Prostate gland (tissue), 2 donors: ENCODE measurements at regions not wholly inside any gene's neighbourhood (a gene's known extent, or its start where the extent isn't known, plus 50 kb on each side); places are given as distances from the start of the nearest gene placed in this dataset.

Experiments
- DNase-seq: peaks from one replicate; pipeline ENCODE4 v3.0.0-alpha.2; 2019; ENCODE audit warnings: low spot score
- H3K27ac ChIP-seq, 2 donors: fragments of 200-600 bp; sonication (generic); 2 replicates each; pipeline ENCODE4 v1.5.1; 2017 to 2019
- H3K27me3 ChIP-seq: fragments of 200-600 bp; sonication (generic); replicated peaks from 2 replicates; pipeline ENCODE4 v1.5.1; 2019; ENCODE audit not compliant: insufficient read depth
- H3K36me3 ChIP-seq, 2 donors: fragments of 200-600 bp; sonication (generic); 1 replicate in 1 of 2; 2 replicates in 1 of 2; pipeline versions ENCODE4 v1.5.1 to v1.8.1; 2017 to 2019
- H3K4me1 ChIP-seq: fragments of 200-600 bp; sonication (generic); replicated peaks from 2 replicates; pipeline ENCODE4 v1.5.1; 2019
- H3K4me3 ChIP-seq, 2 donors: fragments of 200-600 bp; sonication (generic); 2 replicates each; pipeline ENCODE4 v1.5.1; 2017 to 2019
- H3K9me3 ChIP-seq: fragments of 200-600 bp; sonication (generic); 2 replicates; pipeline ENCODE4 v1.5.1; 2017
- POLR2A ChIP-seq: fragments of 450-650 bp; IDR thresholded peaks from one replicate; pipeline ENCODE4 v1.6.1; 2016; ENCODE audit warnings: antibody characterized with exemption, mild to moderate bottlenecking
- POLR2AphosphoS5 ChIP-seq: sonication (generic); formaldehyde crosslinking; IDR thresholded peaks from one replicate; pipeline ENCODE4 v1.6.1; 2017; ENCODE audit warnings: antibody characterized with exemption
- WGBS: methylation state at CpG from one replicate; pipeline ENCODE4 v1.1.5; 2018; 5-methylcytosine and 5-hydroxymethylcytosine counted together
- intact Hi-C: fragments of 100-400 bp; cut with DNase I; formaldehyde crosslinking; loops from one replicate; pipeline ENCODE4 v1.14.2; 2022
- TF ChIP-seq, protein P1 (sequence below), 4 experiments: fragments of 200-600 bp in 2 of 4; fragments of 450-650 bp in 2 of 4; sonication (generic) in 2 of 4; IDR thresholded peaks; 1 replicate in 3 of 4; 2 replicates in 1 of 4; pipeline ENCODE4 v1.5.1; 2016 to 2019; ENCODE audit warnings: antibody characterized with exemption in 4 of 4, mild to moderate bottlenecking in 2 of 4, moderate library complexity in 2 of 4

GRCh38 chr2:58660046-58660445 lies 418.9 kb upstream of the FANCL start:
- no peak for TF ChIP-seq POLR2A
- TF ChIP-seq, protein P1, sequence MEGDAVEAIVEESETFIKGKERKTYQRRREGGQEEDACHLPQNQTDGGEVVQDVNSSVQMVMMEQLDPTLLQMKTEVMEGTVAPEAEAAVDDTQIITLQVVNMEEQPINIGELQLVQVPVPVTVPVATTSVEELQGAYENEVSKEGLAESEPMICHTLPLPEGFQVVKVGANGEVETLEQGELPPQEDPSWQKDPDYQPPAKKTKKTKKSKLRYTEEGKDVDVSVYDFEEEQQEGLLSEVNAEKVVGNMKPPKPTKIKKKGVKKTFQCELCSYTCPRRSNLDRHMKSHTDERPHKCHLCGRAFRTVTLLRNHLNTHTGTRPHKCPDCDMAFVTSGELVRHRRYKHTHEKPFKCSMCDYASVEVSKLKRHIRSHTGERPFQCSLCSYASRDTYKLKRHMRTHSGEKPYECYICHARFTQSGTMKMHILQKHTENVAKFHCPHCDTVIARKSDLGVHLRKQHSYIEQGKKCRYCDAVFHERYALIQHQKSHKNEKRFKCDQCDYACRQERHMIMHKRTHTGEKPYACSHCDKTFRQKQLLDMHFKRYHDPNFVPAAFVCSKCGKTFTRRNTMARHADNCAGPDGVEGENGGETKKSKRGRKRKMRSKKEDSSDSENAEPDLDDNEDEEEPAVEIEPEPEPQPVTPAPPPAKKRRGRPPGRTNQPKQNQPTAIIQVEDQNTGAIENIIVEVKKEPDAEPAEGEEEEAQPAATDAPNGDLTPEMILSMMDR (IDR thresholded peaks at IDR 0.05): no peak
- TF ChIP-seq POLR2AphosphoS5: no peak
- H3K4me1 ChIP-seq: no peaks in the 10 kb centered on the region
- DNase-seq: no peak
- H3K36me3 ChIP-seq: no peaks in the 10 kb centered on the region
- H3K27ac ChIP-seq: no peak overlapping the region
- intact Hi-C loops: no loop called here
- WGBS: 64% methylated on average over 4 of the region's 4 CpGs
- H3K4me3 ChIP-seq: no peak overlapping the region
- H3K9me3 ChIP-seq: no peaks in the 10 kb centered on the region
- no peaks in the 10 kb centered on the region for H3K27me3 ChIP-seq

- Histone ChIP-seq H3K36me3 (no peaks in the 10 kb centered on the region), H3K9me3 (no peaks in the 10 kb centered on the region), H3K4me3 (no peak overlapping the region), H3K27me3 (no peaks in the 10 kb centered on the region), H3K27ac (no peak overlapping the region), H3K4me1 (no peaks in the 10 kb centered on the region)
- TF ChIP-seq POLR2A (no peak), POLR2AphosphoS5 (no peak)
- TF ChIP-seq, protein P1 (IDR thresholded peaks at IDR 0.05): no peak
- intact Hi-C loops: no loop called here
- DNase-seq: no peak
Measured at GRCh38 chr2:58655152-58655551, 414.0 kb upstream of the FANCL start.

DNA sequence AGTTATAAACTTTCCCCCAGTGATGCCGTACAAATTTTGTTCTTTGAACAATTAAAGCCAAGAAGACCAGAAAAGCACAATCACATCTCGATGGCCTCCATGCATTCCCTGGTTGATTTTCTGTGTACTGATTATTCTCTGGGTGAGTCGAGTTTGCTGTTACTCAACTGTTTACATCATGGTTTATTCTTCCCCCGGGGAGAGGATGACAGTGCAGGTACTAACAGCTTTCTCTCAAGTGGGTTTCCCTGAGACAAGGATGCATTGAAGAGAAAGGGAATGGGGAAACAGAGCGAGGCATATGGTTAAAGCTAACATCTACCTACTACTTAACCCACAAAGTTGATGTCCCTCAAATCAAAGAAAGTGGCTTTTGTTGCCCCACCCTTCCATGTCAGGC lies 410.8 kb upstream of the FANCL start:
- TF ChIP-seq, protein P1 (IDR thresholded peaks at IDR 0.05): no peak
- no peak for TF ChIP-seq POLR2A
- no peak for TF ChIP-seq POLR2AphosphoS5
- 80% methylated on average over 5 of the region's 5 CpGs for WGBS
- no peaks in the 10 kb centered on the region for H3K9me3 ChIP-seq
- DNase-seq: no peak
- no peak overlapping the region for H3K27ac ChIP-seq
- no peaks in the 10 kb centered on the region for H3K4me1 ChIP-seq
- intact Hi-C loops: no loop called here
- no peaks in the 10 kb centered on the region for H3K27me3 ChIP-seq
- no peaks in the 10 kb centered on the region for H3K36me3 ChIP-seq
- no peak overlapping the region for H3K4me3 ChIP-seq

- no peak for DNase-seq
- Histone ChIP-seq H3K4me1 (no peaks in the 10 kb centered on the region), H3K27ac (no peak overlapping the region), H3K36me3 (no peaks in the 10 kb centered on the region), H3K27me3 (no peaks in the 10 kb centered on the region), H3K9me3 (no peaks in the 10 kb centered on the region), H3K4me3 (no peak overlapping the region)
- no peak for TF ChIP-seq POLR2A
- TF ChIP-seq POLR2AphosphoS5: no peak
- TF ChIP-seq, protein P1 (IDR thresholded peaks at IDR 0.05): no peak
- WGBS: 89% methylated on average over 3 of the region's 3 CpGs
- intact Hi-C loops: no loop called here
Measured at GRCh38 chr2:58650781-58651180, 409.7 kb upstream of the FANCL start.

DNA sequence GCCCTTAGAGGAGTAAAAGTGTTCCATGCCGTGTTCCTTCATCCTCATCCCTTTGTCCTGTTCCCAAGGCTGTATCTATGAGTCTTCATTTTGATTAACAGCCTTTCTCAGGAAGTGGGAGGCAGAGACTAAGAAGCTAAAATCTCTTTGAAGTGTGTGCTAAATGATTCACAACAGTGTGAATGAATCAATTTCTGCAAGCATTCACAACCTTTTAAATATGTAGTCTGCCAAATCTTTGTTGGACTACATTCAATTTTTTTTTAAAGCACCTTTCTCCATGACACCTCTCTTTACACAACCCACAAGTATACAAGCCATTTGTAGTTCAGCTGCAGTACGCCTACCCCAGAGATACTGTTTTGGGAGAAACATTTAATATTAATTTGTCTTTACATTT lies 408.6 kb upstream of the FANCL start:
- Histone ChIP-seq H3K27me3 (no peaks in the 10 kb centered on the region), H3K27ac (no peak overlapping the region), H3K4me1 (no peaks in the 10 kb centered on the region), H3K9me3 (no peaks in the 10 kb centered on the region), H3K36me3 (no peaks in the 10 kb centered on the region), H3K4me3 (no peak overlapping the region)
- DNase-seq: no peak
- WGBS: 49% methylated on average over 2 of the region's 2 CpGs
- TF ChIP-seq POLR2AphosphoS5 (no peak), POLR2A (no peak)
- TF ChIP-seq, protein P1 (IDR thresholded peaks at IDR 0.05): no peak
- intact Hi-C loops: no loop called here
